Kasumi-1 (cell line): ENCODE measurements at regions not wholly inside any gene's neighbourhood (a gene's known extent, or its start where the extent isn't known, plus 50 kb on each side); places are given as distances from the start of the nearest gene placed in this dataset.

Experiments used
- DNase-seq, 2 experiments: peaks; one replicate each; lab custom pipeline; 2025; lab: John Stamatoyannopoulos, UW

DNA sequence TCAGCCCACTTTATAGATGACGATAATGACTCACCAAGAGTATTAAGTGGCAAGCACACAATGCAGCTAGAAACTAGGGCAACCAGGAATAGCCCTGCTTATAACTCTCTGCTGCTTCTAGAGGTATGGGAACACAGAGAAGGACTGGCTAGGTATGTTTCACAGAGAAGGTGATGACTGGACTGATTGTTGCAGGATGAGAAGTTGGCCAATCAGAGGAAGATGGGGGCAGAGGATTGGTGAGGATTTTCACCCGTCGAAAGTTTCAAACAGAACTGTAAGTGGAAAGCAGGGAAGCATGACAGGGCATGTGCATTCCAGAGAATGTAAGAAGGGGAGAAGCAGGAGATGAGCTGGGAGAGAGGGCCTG lies 222.4 kb upstream of the JUN start:
- DNase-seq, result no peak

DNA sequence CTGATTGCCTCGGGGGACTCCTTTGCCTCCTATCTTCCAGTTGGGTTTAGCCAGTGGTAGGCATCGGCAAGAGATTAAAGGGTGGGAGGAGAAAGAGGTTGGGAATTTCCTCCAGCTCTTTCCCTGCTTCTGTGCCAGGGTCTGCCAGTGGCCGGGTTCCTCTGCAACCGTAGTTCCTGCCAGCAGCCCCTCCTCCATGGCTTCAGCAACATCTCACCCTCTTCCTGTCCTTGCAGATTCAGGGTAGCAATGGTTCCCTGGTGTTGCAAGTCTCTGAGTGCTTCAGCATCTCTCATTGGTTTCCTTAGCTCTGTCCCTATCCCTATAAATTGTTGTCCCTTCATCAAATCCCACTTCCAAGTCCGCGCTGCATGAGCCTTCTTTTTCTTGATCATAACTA lies 223.1 kb upstream of the JUN start:
- DNase-seq, result no peak

DNA sequence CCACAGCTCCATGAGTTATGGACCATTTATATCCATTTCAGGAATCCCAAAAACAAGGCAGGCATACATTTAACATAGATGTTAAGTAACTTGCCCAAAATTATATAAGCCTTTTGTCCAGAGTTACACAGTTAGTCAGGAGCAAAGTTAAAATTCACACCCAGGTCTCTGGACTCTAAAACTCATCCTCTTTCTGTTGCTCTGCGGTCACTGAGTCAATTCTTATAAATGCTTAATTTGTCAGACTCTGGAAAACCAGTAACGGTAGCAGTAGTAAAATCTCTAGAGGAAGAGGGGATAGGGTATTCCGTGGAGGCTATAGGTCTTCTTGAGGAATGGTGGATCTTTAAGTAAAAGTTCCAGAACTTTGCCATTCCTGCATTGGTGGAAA lies 223.6 kb upstream of the JUN start:
- DNase-seq, result no peak

DNA sequence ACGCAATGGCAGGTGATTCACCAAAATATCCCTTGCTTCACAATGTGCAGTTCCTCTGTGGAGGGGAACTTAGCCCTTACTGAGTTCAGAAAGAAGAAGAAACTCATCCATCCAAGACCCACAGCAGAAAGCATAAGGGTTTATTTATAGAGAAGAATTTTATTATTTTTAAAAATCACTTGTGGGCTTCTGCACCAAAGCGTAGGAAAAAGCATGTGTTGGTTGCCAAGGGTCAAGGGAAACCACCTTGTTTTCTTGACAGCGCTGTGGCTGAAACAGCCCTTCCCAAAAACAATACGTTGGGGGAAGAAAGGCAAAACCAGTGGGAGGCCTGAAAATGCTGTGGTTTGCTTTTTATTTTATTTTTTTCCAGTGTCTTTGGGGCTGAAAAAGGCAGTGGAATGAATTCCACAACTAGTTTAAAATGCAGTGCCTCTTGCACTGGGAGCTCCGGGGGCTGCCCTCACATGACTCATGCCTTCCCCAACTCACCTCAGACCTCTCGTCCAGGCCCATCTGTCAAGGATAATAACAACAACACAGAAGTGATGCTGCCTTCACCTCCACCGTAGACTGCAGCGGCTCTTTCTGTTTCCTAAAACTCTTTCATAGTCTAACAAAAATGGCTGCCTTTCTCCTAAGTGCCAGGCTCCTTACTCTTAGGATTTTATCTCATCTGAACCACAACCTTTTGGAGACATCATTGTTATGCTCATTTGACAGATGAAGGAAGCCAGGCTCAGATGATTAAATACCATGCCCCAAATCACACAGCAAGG lies 224.2 kb upstream of the JUN start:
- DNase-seq, result peak in 1 of 2 experiments; percentile 10

DNA sequence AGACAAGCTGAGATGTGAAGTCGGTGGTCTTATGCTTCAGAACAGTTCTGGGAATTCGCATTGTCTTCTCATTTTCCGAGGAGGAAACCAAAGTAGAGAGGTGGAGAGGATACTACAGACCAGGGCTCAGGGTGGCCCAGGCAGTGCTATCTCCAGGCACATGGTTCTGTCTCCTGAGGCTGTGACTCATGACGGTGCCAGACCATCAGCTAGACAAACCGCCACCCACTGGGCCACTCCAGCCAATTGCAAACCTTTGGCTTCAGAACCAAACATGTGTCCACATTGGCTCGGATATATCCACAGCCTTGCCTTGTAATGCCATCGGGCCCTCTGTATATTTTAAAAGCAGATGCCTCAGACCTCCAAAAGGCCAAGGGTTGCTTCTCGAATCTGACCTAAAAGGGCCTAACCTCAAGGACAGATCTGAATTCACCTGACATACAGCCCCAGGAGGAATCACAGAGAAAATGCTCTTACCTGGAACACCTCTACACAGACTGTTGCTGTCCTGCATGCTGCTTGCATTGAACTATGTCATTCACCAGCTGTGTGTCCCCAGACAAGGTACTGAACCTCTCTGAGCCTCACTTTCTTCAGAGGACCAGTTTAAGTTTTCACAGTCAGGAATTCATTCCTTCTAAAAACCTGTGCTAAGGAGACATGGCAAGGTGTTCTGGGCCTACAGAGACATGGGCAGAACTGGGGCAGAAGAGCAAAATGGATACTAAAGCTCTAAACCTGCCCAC lies 224.9 kb upstream of the JUN start:
- no peak for DNase-seq

DNA sequence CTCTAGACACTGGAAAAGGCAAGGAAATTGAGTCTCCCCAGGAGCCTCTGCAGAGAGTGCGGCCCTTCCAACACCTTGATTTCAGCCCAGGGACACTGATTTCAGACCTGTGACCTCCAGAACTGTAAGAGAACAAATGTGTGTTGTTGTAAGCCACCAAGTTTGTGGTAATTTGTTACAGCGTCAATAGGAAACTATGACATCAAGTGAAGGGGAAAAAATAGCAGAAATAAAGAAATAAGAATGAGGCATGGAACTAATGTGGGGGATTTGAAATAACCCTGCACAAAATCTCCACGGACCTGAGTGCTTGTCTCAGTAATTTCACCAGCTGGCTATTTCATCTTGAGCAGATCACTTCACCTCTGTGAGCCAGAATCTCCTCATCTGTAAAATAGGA lies 227.8 kb upstream of the JUN start:
- DNase-seq, result no peak

DNA sequence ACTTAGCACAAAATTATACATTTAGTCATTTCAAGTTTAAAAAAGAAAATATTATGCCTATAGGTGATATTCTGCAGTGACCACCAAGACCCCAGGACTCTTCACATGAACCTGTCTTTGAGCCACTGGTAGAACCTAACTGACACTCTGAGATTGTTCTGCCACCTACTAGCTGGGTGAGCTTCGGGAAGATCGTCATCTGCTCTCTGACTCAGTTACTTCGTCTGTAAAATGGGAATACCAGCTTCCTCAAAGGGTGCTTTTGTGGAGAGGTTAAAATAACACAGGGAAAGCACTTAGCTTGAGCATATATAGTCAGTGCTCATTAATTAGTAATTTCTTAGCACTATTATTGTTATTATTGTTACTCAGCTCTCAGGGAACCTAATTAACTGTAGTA lies 228.5 kb upstream of the JUN start:
- no peak for DNase-seq

DNA sequence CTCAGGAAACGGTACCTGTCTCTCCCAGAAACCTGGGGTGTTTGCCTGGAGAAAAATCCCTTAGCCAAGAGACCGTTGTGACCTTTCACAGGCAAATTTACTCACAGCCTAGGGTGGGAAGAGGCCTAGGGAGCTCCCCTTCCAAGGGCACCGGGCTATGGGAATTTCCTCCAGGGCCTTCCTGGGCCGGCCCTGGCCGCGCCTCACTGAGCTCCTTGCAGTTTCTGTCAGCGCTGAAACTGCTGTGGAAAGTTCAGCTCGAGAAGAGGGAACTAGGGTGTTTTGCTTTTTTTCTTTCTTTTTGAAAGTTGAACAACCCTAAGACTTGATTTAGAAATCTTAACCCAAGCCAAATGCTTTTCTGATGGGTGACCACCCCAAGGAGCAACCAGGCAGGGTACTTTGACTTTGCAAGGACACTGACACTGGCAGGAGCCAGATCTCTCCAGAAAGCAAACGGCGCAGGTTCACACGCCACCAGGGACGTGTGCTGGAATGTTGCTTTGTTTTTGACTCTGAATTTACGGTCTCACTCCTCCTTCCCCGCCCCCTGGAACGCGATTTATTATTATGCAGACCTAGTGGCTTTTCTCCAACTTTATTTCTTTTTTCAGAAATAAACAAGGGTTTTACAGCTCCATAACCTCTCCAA lies 229.6 kb upstream of the JUN start:
- DNase-seq, result no peak

DNA sequence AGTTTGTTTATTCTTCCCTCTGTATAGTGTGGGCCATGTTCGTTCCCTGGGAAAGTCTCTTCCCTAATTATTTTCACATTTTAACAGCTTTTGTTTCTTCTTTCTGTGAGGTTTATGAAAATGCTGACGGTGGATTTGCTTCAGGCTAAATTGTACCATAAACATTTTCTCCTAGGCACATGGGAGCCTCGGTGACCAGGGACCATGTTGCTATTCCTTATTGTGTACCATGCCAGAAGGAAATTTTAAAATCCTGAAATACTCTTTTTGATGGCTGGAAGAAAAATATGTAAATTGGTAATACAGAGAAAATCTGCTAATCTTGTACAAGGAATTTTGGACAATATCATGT lies 230.1 kb upstream of the JUN start:
- no peak for DNase-seq

DNA sequence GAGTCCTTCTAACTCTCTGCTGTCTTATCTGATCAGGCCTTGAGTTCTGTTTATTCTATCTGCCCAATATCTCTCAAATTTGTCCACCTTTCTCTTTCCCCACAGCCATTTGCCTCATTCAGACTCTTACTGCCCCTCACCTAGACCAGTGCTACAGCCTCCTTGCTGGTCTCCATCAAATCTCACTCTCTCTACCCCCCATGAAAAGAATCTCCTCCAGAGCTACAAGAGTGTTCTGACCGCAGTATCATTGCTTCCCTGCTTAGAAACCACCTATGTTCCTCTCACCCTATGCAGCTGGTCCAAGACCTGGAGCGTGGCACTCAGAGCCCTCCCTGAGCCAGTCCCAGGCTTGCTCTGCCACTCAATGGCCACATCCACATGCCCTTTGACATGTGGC lies 231.0 kb upstream of the JUN start:
- DNase-seq, result no peak

DNA sequence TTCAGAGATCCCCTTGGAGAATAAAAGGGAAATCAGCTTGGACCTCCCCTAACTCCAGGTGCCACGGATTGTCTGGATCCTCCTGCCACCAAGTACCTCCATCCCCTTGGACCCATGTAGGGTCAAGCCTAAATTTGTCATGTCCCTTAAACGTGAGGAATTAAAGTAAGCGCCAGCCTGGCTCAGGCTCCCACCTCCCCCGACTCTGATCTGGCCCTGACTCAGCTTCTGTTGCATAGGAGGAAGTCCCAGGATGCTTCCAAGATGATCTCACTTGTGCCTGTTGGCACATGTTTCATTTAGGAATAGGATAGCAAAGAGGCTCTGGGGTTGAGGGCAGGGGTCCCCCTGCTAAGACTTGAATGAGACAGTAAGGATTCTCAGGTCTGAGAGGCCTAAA lies 231.9 kb upstream of the JUN start:
- peak in 1 of 2 experiments; percentile 16 for DNase-seq

DNA sequence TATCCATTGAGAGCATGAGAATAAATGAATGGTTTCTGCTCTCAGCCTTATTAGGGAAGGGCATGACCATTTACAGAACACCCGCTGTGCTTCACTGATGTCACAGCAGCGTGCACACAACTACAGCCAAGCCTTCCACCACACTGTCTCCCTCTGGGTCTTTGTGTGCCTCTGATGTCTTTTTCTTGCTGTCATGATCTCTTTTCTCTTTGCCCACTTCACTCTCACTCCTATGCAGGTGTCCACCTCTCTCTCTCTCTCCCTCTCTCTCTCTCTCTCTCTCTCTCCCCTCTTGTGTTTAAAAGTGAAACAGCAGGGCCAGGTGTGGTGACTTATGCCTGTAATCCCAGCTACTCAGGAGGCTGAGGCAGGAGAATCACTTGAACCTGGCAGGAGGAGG lies 232.5 kb upstream of the JUN start:
- no peak for DNase-seq

DNA sequence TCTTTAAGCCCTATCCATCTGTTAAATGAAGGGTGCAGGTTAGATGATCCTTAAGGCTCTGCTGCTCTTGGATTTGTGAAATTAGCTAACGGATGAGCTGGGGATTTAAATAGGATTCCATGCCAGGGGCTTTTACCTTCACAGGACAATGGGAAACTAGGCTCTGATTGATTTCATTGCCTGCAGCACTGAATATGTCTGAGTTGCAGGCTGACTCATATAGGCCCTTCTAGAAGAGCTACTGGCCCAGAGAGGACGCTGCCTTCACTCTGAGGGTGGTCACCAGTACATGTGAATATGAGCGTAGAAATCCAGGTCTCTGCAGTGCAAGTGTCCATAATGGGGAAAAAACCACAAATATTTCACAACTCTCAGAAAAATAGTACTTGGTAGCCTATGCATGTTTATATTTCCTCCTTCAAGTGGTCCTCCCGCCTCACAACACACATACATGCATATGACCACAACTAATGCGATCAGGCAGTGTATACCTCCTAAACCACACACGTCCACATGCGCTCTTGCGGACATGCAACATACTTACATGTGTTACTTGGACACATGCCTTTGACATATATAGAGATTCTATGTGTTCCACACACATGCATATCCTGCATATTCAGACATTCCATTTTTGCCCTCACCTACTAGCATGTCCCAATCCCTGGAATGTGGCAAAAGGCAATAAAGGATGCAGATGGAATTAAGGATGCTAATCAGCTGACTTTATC lies 233.8 kb upstream of the JUN start:
- DNase-seq, result no peak

DNA sequence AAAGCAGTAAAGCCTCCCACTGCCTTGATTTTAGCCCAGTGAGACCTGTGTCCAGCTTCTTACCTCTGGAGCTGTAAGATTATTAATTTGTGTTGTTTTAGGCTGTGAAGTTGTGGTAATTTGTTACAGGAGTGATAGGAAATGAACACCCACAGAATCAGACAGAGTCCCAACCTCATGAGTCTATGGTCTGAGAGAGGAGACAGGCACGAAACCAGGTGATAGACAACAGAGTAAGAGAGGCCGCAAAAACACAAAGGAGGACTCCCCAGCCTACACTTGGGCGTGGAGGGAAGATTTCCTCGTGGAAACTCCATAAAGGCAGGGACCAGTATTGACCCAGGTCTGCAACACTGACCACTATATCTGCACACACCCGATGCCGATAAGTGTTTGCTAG lies 234.6 kb upstream of the JUN start:
- DNase-seq, result no peak

DNA sequence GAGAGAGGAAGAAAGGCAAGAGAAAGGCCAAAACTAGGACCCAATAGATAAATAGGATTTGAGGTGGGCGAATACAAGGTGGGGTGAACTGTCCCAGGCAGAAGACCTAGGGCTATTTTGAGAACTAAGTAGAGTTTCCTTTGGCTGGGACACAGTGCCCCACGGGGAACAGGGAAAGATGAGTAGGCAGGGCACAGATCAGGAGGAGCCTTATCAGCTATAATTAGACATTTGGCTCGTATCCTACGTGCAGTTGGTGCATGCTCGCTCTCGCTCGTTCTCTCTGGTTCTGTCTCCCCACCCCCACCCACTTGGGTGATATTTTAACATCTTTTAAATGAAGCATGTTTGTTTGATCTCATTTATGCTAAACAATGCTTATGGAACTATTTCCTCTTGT lies 235.0 kb upstream of the JUN start:
- no peak for DNase-seq

DNA sequence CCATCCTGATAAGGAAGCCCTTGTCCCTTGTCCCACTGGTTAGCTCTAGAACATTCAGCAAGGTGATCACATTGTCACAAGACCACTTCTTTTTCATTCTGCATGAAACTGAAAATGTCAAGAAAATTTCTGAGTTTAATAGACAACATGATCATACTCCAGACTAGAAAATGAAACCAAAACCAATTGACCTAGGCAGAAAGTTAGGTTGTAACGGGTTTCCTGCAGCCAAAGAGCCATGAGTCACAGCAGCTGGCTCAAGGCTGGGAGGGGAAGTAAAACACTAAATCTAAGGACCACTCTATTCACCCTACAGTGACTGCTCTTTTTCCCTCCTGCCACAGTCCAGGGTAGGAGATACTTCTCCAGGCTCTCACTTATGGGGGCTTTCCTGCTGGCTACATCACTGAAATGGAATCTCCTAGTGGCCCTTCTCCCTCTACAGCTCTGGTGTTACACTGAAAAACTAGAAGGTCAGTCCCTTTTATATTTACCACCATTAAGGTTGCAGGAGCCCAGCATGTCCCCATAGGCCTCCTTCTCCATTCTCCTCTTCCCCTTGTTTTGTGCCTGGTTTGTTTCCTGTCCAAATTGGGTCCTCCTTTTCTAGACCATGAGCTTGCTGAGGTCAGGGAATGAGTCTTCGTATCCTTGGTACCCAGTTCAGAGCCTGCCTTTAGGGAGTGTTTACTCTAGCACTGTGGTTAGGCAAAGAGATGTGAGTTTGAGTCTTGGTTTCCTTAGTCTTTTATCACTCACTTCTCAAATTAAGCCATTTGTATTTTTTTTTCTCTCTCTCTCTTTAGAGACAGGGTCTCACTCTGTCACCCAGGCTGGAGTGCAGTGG lies 236.5 kb upstream of the JUN start:
- peak; percentile 83 to 89 for DNase-seq

DNA sequence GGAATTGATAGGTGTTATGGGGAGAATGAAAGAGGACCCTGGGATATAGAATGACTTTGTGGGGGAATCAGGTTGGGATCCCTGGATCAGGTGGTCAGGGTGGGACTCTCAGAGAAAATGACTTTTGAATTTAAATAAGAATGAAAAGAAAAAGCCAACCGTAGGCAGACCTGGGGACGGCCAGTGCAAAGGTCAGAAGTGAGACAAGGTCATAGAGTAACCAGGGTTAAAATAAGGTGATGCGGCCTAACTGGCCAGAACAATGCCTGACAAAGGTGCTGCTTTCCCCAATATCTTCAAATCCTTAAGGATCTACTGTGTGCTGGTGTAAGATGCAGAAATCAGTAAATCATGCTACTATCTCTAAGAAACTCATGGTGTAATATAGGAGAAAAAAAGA lies 238.4 kb upstream of the JUN start:
- DNase-seq, result no peak

DNA sequence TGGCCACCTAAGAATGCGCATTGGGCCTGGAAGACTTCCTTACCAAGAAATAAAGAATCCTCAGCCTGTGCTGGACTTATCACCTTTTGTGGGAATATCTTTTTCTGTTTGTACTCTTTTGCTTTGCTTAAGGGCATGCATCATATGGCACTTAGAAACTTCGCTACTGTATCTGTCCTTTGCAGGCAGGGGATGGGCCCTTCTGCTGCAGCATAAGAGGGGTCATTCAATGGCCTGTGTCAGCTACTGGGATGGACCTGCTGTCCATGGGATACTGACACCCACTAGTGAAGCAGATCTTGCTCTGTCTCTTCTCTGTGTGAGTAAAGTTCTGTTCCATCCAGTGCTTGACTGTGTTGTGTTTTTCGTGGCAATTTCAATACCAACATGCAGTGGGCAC lies 239.0 kb upstream of the JUN start:
- no peak for DNase-seq

DNA sequence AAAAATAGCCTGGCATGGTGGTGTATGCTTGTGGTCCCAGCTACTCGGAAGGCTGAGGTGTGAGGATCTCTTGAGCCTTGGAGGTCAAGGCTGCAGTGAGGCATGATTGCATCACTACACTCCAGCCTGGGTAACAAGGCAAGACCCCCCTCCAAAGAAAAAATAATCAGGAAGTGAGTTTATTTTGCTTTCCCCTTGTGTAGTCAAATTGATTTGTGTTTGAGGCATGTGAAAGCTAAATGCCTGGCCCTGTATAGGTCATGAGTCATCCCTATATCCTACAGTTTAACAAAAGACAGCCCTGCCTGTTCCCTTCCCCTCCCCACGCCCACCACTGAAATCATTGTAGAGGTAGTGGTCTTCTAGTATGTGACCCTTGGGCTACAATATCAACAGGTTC lies 241.4 kb upstream of the JUN start:
- DNase-seq, result no peak

DNA sequence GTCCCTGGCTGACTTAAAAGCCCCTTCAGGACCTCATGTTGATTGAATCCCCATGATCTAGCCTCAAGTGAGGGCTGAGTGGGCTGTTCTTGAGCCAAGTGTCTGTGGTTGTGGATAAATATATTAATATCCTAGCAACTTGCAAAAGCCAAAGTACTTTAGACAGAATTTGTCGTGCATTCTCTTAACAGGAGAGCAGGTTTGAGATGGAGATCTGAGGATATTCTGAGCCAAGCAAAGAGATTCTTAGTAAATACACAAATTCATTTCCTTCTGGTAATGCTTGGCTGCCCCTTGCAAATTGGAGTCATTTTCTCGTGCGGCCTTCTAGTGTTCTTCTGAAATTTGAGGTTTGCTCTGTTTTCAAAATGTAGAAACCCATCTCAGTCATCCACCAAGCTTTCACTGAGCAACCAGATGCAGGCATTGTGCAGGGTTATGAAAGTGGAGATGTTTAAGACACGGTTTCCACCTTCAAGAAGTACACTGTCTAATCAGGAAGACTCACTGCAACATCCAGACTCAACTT lies 242.1 kb upstream of the JUN start:
- no peak for DNase-seq

DNA sequence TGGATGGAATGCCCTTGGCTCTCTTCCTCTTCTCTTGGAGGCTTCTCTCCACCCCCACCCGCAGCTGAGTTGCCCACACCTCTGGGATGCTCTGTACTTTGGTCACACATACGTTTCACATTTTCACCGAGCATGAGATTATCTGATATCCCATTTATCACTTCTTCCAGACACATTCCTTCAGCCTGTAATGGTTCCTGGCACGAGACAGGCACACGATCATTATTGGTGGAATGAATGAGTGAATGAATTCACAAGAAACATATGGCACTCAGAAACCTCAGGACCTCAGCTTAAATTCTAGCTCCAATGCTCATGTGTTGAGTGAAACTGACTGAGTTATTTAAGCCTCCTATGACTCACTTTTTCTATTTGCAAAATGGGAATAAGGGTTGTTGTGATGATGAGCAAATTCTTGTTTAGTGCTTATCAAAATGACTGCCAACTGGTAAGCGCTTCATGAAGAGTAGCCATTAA lies 242.7 kb upstream of the JUN start:
- DNase-seq, result no peak
